K562 (cell line): ENCODE measurements at regions not wholly inside any gene's neighbourhood (a gene's known extent, or its start where the extent isn't known, plus 50 kb on each side); places are given as distances from the start of the nearest gene placed in this dataset.

Experiments used
- ATAC-seq: fragments of 200-7000 bp; cut with Tn5 transposase; 3 replicates; pipeline ENCODE4 v1.9.1; 2020; ENCODE audit warnings: moderate library complexity
- BruUV-seq: library from RNA; stranded (reverse); fragments of 400-500 nt; replicated peaks from 2 replicates; lab custom pipeline; 2021; lab: Mats Ljungman, UMichigan
- CTCF ChIA-PET: fragments of 300-600 bp; formaldehyde crosslinking; extraction: SDS; loops from one replicate; lab custom pipeline; 2021; ENCODE audit warnings: low intra/inter-chr PET ratio; lab: Yijun Ruan, JAX
- POLR2A ChIA-PET: fragments of 300-600, 350-650 bp; sonication (Branson Sonifier 250); formaldehyde crosslinking; extraction: SDS; loops from one replicate; lab custom pipeline; 2021; ENCODE audit warnings: antibody characterized with exemption, inconsistent platforms; lab: Yijun Ruan, JAX
- DNase-seq, 4 experiments: peaks; one replicate each; pipeline versions ENCODE4 v3.0.0 to v3.0.0-alpha.2; 2011 to 2018; ENCODE audit warnings: low spot score in 3 of 4, mixed read lengths in 3 of 4; ENCODE audit errors: extremely low read depth in 1 of 4
- FAIRE-seq: peaks from 2 replicates; lab custom pipeline; 2011; peaks lifted over from hg19 to GRCh38; lab: Jason Lieb, UNC
- H2AFZ ChIP-seq: 2 replicates; pipeline ENCODE4 v1.6.0; 2011; ENCODE audit warnings: low read depth, low read length, control low read depth, inconsistent platforms
- H3K27ac ChIP-seq: fragments of 200-600 bp; 3 replicates; pipeline ENCODE4 v1.8.0; 2011; ENCODE audit warnings: low read depth, mild to moderate bottlenecking, control low read depth, inconsistent platforms, low read length, moderate library complexity, mixed read lengths; ENCODE audit errors: extremely low read depth
- H3K27me3 ChIP-seq, 2 experiments: fragments of 300-600 bp in 1 of 2; 2 replicates in 1 of 2; 3 replicates in 1 of 2; pipeline versions ENCODE4 v1.6.0 to v1.8.0; 2011; ENCODE audit warnings: inconsistent platforms in 2 of 2, low read length in 2 of 2, mild to moderate bottlenecking in 1 of 2, mixed read lengths in 1 of 2, moderate library complexity in 1 of 2; ENCODE audit not compliant: control insufficient read depth in 2 of 2, insufficient read depth in 2 of 2
- H3K36me3 ChIP-seq: fragments of 300-600 bp; 3 replicates; pipeline ENCODE4 v1.8.0; 2011; ENCODE audit warnings: mild to moderate bottlenecking, low read length, inconsistent platforms; ENCODE audit not compliant: control insufficient read depth, insufficient read depth
- H3K4me1 ChIP-seq, 2 experiments: fragments of 200-600 bp in 1 of 2; replicated peaks in 1 of 2; 2 replicates in 1 of 2; 3 replicates in 1 of 2; pipeline versions ENCODE4 v1.5.1 to v1.8.0; 2011; ENCODE audit warnings: inconsistent platforms in 2 of 2, low read length in 2 of 2, mild to moderate bottlenecking in 1 of 2, mixed read lengths in 1 of 2, moderate library complexity in 1 of 2; ENCODE audit not compliant: control insufficient read depth in 2 of 2, insufficient read depth in 2 of 2
- H3K4me2 ChIP-seq: 2 replicates; pipeline ENCODE4 v1.6.1; 2011; ENCODE audit warnings: low read length, control low read depth, inconsistent platforms, mixed read lengths; ENCODE audit not compliant: insufficient read depth
- H3K4me3 ChIP-seq: fragments of 200-600 bp; sonication (generic), shearing (Covaris generic); 2 replicates; pipeline ENCODE4 v1.5.1; 2016; ENCODE audit warnings: control low read depth, inconsistent platforms
- H3K79me2 ChIP-seq: fragments of 200-600 bp; 3 replicates; pipeline ENCODE4 v1.8.0; 2011; ENCODE audit warnings: low read length, inconsistent platforms; ENCODE audit not compliant: control insufficient read depth, insufficient read depth
- H3K9ac ChIP-seq, 2 experiments: 2 replicates each; pipeline versions ENCODE4 v1.6.0 to v1.6.1; 2011; ENCODE audit warnings: low read depth in 2 of 2, low read length in 2 of 2, control low read depth in 1 of 2, inconsistent platforms in 1 of 2, mild to moderate bottlenecking in 1 of 2, mixed read lengths in 1 of 2; ENCODE audit not compliant: insufficient read depth in 1 of 2
- H3K9me1 ChIP-seq: one replicate; pipeline ENCODE4 v1.6.0; 2011; ENCODE audit warnings: inconsistent platforms, mild to moderate bottlenecking, low read length, moderate library complexity; ENCODE audit not compliant: control insufficient read depth, insufficient read depth
- H3K9me3 ChIP-seq: replicated peaks from 2 replicates; pipeline ENCODE4 v1.5.1; 2011; ENCODE audit warnings: low read depth, low read length, inconsistent platforms; ENCODE audit not compliant: control insufficient read depth, insufficient read depth
- H4K20me1 ChIP-seq: replicated peaks from 2 replicates; pipeline ENCODE4 v1.6.1; 2011; ENCODE audit warnings: low read length, inconsistent platforms, mixed read lengths; ENCODE audit not compliant: control insufficient read depth, insufficient read depth
- MTA1 ChIP-seq: fragments of 450-650 bp; IDR thresholded peaks from 2 replicates; pipeline ENCODE4 v1.6.1; 2017; ENCODE audit warnings: borderline replicate concordance
- PML ChIP-seq: IDR thresholded peaks from 2 replicates; pipeline ENCODE4 v1.6.1; 2012; ENCODE audit warnings: low read length, inconsistent platforms
- ZNF518B ChIP-seq: fragments of 250-450 bp; sonication (Bioruptor Pico); IDR thresholded peaks from 2 replicates; pipeline ENCODE4 v1.5.0; 2021; ENCODE audit warnings: mild to moderate bottlenecking, moderate library complexity
- WGBS: fragments of 100-300 bp; shearing (Covaris generic); methylation state at CpG from one replicate; pipeline ENCODE4 v1.1.6; 2016; ENCODE audit warnings: low coverage, mixed read lengths; ENCODE audit not compliant: insufficient coverage; ENCODE audit errors: missing lambda C conversion rate; 5-methylcytosine and 5-hydroxymethylcytosine counted together
- in situ Hi-C: fragments of 300-500 bp; cut with MboI; formaldehyde crosslinking; loops from 4 replicates; pipeline ENCODE4 v1.15.0; 2018; ENCODE audit warnings: inconsistent platforms, mixed read lengths
- intact Hi-C: fragments of 100-400 bp; cut with micrococcal nuclease; formaldehyde crosslinking; loops from 2 replicates; pipeline ENCODE4 v1.14.2; 2022

- H3K9me3 ChIP-seq: no peaks in the 10 kb centered on the region; the same call in none of the 2 replicates
- intact Hi-C loops (no loop called here), in situ Hi-C loops (no loop called here)
- H3K9ac ChIP-seq: no peak overlapping the region
- FAIRE-seq (no peak), ATAC-seq (no peak), DNase-seq (no peak)
- H3K27me3 ChIP-seq: no peaks in the 10 kb centered on the region
- no TSS peak for BruUV-seq
- ChIA-PET CTCF (no interaction called here), POLR2A (interaction anchor here (0.6 kb wide), 1 partner anchor 426 kb away, joined by 3 read pairs; no protein-coding TSS in a partner anchor)
- no peaks in the 10 kb centered on the region; a peak in 3 of 5 replicates for H3K4me1 ChIP-seq
- no peaks in the 10 kb centered on the region for H3K36me3 ChIP-seq
- no peak overlapping the region for H3K27ac ChIP-seq
- H2AFZ ChIP-seq: no peak overlapping the region
- no peaks in the 10 kb centered on the region for H3K79me2 ChIP-seq
- 29% methylated on average over 1 of the region's 1 CpG for WGBS
- H3K4me2 ChIP-seq: no peak overlapping the region
- no peaks in the 10 kb centered on the region for H4K20me1 ChIP-seq
- TF ChIP-seq PML (no peak), ZNF518B (CRISPR knock-in tag) (no peak), MTA1 (no peak)
- no peak overlapping the region for H3K4me3 ChIP-seq
- H3K9me1 ChIP-seq: no peaks in the 10 kb centered on the region
Observed at GRCh38 chr7:25933921-25934320, 218.1 kb upstream of the NFE2L3 start.
